ENCODE measurements at regions not wholly inside any gene's neighbourhood (a gene's known extent, or its start where the extent isn't known, plus 50 kb on each side); places are given as distances from the start of the nearest gene placed in this dataset.

DNA sequence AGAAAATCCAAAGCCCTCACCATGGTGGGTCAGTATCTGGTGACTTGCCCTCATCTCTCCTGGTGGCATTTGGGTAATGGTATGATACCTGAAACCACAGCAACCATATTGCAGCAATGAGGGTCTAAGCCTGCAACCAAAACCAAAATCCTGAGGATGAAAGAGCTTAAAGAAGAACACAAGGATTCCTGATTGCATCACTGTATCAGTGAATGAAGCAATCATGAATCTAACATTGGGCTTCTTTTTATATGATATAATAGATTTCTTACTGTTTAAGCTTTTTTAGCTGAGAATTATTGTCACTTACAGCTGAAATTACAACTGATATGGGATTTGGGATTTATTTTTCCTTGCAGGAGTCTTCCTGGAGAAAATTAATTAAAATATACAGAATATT is 269.9 kb downstream of the MEF2C start:
- no peak for DNase-seq

DNA sequence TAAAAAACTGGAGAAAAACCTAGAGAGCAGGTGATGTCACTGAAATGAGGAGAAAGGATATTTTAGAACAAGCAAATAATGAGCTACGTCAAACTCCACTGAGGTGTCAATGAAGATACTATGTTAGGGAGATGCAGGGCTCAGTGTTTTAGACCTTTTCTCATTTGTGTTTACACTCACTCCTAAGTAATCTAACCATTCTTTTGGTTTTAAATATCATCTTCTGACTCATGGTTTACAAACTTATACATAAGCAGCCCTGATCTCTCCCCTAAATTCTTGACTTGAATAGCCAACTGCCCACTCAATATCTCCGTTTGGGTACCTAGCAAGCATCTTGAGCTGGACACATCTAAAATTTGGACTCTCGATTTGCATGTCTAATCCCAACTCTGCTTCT is 272.4 kb downstream of the MEF2C start:
- no peak for DNase-seq

DNA sequence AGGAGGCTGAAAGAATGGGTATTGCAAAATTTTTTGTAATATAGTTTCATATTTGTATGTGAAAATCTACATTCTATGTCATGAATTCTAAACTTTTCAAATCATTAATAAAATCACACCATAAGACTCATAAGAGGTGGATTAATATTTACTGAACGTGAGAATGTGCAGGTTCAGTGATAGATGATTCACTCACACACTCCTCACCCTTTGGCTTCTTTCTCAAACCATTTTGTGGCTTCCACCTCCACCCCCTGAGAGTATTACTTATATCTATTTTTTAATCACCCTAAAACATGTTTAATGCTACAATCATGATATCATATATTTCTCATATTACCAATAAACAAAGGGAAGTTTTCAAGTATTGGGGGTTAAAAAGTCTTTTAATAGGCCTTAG is 275.5 kb downstream of the MEF2C start:
- no peak for DNase-seq

DNA sequence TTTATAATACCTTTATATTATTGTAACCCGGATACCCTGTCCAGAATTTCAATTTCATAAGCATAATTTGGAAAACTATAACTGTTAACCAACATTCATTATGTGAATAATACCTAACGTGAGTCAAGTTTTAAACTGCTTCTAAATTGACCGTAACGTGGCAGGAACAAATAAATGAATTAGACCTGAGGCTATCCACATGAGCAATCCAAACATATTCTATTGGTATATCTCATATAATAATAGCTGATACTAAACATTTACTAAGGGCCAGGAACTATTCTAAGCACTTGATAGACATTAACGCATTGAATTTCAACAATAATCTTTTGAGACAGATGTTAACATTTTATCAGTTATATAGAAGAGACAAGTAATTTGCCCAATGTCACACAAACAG is 276.4 kb downstream of the MEF2C start:
- DNase-seq, result no peak

DNA sequence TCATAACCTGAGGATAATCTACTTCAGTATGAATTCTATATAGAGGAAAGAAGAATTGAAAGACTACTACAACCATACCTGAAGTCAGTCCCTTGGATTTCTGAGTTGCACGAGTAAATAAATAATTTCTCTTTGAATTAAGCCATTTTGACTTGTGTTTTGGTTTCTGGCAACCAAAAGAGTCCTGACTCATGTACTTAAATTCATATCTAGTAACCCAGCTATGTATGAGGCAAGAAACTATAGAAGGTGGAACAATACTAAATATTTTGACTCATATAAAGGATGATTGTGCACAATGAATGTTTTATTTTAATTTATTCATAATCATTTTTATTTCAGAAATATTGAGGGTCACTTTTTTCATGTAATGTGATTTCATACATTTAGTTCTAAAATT is 276.8 kb downstream of the MEF2C start:
- DNase-seq, result no peak

DNA sequence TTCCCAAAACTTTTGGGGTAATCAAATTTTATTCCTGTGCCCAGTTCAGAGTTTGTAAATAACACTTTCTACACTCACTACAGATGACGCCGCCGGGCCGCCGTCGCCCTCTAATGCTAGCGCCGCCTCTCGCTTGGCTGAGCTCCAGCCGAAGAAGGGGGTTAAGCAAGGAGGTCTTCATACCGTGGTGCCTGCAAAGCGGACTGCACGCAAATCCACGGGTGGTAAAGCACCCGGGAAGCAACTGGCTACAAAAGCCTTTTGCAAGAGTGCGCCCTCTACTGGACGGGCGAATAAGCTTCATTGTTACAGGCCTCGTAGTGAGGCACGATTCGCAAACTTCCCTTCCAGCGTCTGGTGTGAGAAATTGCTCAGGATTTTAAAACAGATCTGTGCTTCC is 280.4 kb downstream of the MEF2C start:
- peak in 1 of 2 experiments; percentile 0 for DNase-seq

DNA sequence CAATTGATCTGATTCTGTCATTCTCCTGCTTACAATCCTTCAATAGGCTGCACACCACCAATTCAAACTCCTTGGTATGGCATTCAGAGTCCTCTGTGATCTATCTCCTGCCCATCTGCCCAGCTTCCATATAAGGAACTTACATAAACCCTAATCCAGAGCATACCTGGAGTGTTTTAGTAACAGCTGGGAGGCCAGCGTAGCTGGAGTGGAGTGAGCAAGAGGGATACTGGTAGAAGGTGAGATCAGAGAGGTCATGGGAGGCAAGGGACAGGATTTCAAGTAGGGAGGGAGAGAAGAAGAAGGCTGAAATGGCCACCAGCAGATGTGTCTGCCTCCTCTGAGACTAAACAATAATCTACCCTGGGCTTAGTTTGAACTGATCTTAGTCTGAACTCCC is 288.5 kb downstream of the MEF2C start:
- DNase-seq, result no peak

DNA sequence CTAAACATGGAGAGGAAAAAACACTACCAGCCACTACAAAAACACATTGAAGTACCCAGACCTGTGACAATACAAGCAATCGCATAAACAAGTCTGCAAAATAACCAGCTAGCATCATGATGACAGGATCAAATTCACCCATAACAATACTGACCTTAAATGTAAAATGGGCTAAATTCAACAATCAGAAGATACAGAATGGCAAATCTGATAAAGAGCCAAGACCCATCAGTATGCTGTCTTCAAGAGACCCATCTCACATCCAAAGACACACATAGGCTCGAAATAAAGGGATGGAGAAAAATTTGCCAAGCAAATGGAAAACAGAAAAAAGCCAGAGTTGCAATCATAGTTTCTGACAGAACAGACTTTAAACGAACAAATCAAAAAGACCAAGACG is 294.4 kb downstream of the MEF2C start:
- DNase-seq, result no peak

DNA sequence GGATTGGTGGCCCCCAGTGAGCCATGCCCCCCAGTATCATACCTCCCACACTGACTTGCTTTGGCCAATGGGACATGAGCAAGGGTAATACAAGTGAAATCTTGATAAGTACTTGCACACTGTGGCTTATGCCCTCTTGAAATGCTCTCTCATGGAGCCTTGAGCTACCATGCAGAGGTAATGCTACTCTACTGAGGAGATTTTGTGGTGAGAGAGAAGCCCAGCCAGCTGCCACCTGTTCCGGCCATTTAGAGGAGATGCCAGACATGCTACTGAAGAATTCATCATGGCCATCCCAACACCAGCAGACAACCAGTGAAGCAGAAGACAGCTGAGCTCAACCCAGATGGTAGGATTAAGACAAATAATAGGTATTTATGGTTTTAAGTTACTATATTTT is 299.5 kb downstream of the MEF2C start:
- no peak for DNase-seq

DNA sequence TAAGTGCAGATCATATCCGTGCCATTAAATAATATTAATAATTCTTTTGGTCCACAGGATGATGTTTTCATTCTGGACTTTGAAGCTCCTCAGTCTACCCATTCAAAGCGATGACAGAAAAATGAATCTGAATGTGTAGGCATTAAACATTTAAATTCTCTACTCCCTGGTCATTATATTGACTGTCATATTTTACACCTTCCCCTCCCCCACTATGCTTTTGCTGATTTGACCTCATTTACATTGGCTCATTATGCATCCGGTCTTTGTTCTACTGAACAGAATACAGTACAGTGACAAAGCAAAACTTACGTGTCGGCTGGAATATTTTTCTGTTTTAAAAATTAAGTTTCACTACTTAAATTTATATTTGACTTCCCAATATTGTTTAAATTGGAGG is 289.7 kb upstream of the TMEM161B start:
- no peak for DNase-seq

DNA sequence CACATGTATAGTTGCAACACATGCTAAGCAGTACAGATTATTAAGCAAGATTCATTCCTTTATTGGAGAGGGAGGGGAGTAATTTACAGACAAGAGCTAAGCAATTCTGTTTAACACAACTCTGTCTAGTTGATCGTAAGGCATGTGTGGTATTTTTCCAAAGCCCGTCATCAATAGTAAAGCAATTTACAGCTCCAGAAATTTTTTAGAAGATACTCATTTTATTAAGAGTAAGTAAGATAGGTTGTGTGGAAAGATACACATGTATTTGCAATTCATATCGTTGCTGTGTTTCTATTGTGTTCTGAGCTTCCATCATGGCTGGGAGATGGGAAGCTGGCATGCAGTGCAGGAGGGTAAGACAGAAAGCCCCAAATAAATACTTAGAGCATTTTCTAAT is 289.2 kb upstream of the TMEM161B start:
- DNase-seq, result no peak

DNA sequence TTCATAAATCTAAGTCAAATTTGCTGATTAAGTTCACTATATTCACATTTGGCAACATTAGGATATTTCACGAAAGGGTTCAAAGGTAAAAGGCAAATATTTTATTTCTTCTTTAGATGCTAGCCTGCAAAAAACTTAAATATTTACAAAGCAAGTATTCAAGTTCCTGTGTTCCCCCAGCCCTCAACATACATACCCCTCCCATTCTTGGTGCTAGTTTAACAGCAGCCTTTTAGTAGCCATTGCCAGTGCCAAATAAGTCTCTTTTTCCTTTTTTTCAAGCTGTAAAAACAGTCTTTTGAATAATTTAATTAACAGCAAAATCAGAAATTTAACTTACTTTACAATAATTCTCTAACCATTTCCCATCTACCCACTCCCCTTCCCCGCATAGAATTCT is 288.5 kb upstream of the TMEM161B start:
- no peak for DNase-seq

DNA sequence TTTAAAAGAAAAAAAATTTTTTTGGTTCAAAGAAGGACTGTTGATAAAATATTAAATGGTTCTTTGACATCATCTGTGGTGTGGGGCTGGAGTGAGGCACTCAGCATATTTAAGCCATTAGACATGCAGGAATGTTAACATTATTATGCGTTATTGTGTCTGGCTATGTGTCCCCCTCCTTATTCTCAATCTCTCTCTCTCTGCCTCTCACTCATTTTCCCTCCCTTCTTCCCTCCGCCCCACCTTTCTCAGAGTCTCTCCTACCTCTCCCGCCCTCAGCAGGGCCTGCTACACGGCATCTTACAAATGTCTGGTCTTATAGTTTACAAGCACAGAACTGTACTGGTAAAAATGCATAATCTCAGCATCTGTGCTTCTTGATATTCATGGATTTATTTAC is 287.8 kb upstream of the TMEM161B start:
- DNase-seq, result no peak

DNA sequence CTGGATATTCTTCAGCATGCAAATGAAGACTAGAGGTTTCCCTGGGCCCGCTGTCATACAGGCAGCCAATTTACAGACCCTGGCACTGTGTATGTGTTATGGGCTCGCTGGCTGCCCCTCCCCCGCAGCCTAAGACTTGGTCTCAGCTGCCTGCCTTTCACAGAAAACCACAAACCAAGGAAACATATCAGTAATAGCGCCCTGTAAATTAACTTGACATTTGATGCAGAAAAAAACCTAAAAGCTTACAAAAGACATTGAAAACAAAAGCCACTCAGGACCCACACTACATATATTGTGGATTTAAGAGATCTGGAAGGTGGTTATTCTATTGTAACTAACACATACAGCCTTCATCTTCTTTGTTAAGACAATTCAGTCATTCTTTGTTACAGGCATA is 287.0 kb upstream of the TMEM161B start:
- DNase-seq, result no peak

DNA sequence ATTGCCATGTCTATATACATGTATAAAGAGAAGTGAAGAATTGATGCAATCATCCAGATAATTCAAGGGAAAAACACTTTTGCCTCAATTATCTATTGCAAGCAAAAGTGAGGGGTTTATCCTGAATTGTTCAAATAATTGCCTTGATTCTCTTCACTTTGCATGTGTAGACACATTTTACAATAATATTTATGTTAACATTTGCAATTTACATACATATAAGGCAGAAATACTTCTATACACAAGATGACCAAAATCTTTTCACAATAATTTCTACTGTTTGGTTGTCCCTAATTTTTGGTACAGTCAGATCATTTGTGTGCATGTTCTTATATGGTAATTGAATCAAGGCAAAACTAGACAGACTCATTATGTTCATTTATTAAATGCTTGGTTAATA is 285.3 kb upstream of the TMEM161B start:
- DNase-seq, result no peak

DNA sequence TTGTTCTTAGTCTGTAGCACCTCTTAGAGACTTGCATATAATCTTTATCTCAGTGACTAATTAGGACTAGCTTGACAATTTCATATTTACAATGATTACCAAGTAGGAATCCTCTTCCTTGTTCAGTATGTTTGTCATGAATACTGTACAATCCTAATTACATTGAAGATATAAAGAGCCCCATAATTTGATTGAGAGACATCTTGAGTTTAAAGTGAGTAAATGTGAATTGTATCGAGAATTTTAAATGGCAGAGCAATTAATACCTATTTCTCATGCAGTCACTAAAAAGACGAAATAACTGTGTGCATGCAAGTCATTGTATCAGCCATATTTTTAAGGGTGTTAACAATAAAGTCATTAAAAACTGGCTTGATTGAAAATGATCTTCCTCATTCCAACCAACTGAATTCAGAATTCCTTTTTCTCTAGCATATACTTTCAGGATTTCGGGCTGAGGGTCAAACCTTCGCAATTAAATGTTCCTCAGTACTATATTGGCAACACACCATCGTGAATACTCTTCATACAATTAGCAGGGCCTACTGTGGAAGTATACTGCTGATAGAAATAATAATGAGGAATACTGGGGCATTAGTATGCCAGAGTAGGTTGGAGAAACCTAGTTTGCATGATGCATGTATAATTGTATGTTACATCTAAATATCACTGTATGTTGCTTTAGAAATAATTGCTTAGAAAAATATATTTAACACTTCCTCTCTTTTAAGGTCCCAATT is 284.7 kb upstream of the TMEM161B start:
- DNase-seq, result no peak

DNA sequence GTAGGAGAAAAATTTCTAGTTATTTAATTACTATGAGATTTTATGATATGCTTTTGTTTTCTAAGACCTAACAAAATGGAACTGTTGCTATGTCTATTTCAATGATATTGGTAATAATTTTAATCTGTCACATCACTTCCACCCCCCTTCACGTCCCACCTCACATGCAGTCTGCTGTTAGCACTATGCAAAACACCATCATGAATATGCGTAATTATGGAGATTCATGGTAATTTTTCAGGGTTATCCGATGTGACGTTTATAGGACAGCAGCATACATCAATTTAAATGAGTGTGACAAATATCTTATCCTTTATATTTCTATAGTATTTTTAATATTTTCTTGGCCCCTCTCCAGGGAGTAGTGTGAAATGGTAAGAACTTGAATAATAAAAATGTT is 283.8 kb upstream of the TMEM161B start:
- no peak for DNase-seq

DNA sequence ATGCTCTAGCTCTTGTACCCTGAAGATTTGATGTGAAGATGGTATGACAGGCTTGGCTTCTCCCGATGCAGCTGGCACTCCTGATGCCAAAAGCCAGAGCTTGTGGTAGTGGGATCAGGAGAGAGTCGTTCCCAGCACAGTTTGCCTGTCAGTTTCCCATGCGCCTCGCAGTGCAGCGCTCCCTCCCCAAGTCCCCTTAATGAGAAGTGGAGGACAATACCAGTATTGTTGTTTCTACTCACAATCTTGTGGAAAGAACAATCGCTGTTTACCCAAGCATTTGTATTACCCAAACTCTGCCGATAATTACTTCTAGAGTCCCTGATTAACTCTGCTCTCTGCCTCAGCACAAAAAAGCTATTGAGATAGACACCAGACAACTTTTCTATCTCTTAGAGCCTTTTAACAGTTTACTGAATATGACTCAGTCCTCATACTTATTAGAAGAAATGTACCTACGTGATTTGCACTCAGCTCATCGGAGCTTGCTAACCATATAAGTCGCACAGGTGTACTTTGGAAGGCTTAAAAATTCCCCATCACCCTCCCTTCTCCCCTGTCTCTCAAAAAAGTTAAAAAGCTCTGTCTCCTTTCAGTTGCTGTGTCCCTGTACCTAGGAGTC is 283.2 kb upstream of the TMEM161B start:
- no peak for DNase-seq

DNA sequence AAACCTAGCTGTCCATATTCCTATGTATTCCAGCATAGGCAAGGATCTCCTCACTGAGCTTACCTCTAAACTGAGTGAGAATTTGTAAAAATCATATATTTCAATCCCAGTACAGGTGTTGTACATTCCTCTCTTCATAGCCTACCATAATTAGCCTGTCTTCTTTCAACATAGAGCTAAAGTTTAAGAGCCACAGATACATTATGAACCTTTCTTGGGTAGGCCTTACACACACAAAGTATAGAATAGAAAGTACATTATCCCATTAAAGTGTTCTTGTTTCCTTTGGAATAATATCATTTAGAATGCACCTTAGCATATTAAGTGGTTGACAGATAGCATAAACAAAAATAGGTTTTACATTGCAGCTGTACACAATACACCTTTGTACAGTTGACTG is 282.1 kb upstream of the TMEM161B start:
- no peak for DNase-seq

DNA sequence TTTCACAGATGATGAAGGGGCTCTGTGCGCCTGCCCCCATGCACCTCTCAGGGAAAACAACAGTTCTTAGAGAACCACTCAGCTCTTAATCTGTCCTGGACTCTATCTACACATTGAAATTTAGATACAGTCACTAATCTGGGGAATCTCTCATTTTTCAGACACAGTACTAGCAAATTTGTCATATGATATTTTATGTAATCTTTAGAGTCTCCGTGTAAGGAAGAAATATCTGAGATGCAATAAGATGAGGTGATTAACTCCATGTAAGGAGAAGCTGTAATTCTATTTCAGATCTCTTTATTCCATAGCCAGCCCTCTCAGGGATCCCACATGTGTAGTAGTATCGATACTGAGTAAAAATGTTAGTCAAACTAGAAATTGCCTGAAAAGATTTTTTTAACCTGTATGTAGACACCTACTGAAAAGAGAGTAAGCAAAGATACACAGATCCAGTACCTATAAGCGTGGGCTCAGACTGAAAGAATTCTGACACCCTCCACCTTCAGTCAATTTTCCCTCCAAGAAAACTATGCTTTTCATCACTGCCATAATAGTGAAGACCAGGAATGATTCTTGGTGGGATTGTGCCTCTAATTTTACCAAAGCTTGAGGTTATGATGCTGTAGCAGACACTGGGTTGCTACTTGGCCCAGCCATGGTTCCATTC is 279.6 kb upstream of the TMEM161B start:
- no peak for DNase-seq

DNA sequence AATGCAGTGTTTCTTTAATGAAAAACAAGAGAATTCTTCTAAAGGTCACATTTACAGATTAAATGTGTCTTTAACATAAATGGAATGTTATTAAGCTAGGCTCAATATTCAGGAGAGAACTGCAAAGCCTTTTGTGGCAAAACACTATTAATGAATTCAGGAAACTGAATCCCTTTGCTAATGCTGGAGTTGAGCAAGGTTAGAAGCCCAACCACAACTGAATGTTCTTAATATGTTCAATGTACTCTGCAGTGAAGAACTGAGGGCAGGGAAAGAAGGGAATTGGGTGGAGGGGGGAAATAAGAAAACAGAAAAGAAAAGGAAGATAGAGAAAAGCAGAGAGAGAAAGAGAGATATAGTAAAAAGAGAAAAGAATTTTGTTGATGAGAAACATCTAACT is 276.7 kb upstream of the TMEM161B start:
- DNase-seq, result no peak

DNA sequence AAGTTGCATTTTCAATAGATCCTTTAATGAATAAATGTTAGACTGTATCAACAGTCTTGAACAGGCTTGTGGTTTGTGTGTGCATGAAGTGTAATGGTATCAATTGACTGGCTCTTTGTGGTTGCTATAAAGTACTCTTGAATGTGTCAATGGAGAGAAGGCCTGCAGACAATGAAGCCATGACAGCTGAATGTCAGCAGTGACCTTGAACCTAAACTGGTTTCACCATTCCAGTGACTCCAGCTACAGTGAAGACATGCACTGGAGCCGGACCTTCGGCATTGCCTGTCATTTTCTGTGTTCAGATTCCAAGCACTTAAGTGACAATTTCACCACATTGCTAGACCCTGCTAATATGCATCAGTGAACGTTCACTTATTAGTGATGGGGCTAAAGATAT is 276.0 kb upstream of the TMEM161B start:
- DNase-seq, result no peak

DNA sequence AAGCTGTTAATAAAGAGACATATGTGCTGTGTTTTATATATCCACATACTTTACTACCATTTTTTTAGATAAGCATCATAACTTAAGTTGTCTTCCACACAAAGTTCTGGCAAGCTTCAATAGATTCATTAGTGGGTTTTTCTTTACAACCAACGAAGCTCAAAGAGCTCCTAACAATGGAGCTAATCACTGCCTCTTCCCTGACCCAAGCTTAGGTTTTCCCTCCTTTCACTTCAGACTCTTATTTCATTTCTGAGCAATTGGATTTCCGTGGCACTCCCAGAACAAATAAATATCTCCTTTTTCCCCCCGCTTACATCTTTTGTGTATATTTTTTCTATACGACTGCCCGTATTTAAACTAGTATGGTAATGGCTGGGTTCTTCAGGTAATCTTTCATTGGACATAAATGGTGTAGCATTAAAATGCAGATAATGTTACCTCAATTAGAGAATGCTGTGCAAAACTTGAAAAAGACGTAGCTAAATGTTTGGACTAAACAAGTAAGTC is 275.5 kb upstream of the TMEM161B start:
- DNase-seq, result no peak

DNA sequence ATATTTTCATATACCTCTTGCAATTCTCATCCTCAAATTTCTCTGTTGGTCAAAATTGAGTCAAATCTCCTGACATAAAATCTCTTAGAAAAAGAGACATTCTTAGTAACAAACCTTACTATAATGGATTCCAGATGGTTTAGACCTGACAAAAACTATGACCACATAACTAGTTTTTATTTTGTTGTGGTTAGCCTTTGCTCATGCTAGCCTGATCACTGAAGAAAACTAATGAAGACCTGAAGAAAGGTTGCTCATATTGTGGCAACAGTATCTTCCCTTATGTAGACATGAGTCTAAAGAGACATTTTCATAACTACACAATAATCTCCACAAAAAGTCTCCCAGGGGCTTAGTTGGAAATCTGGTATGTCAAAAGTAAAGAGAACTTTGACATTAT is 274.1 kb upstream of the TMEM161B start:
- no peak for DNase-seq

Measured in stimulated activated CD4-positive, alpha-beta T cell treated with anti-CD3 and anti-CD28 coated beads, Interleukin-4, amount 100 ng/mL, for 4 hours (primary cell).